ENCODE measurements at regions not wholly inside any gene's neighbourhood (a gene's known extent, or its start where the extent isn't known, plus 50 kb on each side); places are given as distances from the start of the nearest gene placed in this dataset.
"Not testable (repeated sequence)": the region's sequence is repeated elsewhere in the genome, so short reads cannot be mapped to it uniquely, and the experiment has no call there.

DNA sequence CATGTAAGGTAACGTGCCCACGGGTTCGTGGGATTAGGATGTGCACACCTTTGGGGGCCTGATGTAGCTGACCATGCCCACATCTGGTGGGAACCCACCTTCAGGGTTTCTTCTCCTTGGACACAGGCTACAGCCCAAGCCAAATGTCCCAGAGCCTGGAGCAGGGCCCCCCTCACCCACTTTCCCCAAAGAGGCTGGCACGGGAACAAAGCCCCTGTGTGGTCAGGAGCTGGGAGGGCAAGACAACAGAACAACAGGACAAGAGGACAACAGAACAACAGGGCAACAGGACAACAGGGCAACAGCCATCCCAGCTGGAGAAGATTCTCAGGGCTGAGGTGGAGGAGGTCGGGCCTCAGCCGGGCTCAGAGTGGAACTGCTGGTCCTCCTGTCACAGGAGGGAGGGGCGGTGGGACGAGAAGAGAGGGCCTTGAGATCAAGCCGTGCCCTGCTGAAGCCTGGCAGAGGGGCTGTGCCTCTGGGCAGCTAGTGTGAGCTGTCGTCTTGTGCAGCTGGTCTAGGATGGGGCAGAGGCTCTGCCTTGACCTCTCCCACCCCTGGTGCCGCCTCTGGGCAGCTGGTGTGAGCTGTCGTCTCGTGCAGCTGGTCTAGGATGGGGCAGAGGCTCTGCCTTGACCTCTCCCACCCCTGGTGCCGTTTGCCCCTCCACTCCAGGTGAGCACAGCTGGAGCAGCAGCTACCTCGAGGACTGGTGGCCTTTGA is 323.7 kb downstream of the CACNA1B start:
- not testable (repeated sequence) for TF ChIP-seq CTCF, POLR2A (IDR thresholded peaks at IDR 0.05)

All from lower leg skin (tissue), 3 donors.